ENCODE measurements at regions not wholly inside any gene's neighbourhood (a gene's known extent, or its start where the extent isn't known, plus 50 kb on each side); places are given as distances from the start of the nearest gene placed in this dataset.

- TF ChIP-seq, protein P1, sequence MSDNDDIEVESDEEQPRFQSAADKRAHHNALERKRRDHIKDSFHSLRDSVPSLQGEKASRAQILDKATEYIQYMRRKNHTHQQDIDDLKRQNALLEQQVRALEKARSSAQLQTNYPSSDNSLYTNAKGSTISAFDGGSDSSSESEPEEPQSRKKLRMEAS (IDR thresholded peaks at IDR 0.05; ENCODE audit: low read depth, low read length): no peak
- no peak for TF ChIP-seq MYC (IDR thresholded peaks at IDR 0.05; ENCODE audit: low read depth, low read length)
- TF ChIP-seq, protein P2, sequence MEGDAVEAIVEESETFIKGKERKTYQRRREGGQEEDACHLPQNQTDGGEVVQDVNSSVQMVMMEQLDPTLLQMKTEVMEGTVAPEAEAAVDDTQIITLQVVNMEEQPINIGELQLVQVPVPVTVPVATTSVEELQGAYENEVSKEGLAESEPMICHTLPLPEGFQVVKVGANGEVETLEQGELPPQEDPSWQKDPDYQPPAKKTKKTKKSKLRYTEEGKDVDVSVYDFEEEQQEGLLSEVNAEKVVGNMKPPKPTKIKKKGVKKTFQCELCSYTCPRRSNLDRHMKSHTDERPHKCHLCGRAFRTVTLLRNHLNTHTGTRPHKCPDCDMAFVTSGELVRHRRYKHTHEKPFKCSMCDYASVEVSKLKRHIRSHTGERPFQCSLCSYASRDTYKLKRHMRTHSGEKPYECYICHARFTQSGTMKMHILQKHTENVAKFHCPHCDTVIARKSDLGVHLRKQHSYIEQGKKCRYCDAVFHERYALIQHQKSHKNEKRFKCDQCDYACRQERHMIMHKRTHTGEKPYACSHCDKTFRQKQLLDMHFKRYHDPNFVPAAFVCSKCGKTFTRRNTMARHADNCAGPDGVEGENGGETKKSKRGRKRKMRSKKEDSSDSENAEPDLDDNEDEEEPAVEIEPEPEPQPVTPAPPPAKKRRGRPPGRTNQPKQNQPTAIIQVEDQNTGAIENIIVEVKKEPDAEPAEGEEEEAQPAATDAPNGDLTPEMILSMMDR (IDR thresholded peaks at IDR 0.05; ENCODE audit: low read depth, low read length): no peak
- TF ChIP-seq POLR2A (IDR thresholded peaks at IDR 0.05; ENCODE audit: extremely low read depth, insufficient read length): no peak
- H3K4me3 ChIP-seq (ENCODE audit: low read depth, low read length): no peak overlapping the region
- DNase-seq (ENCODE audit: low read depth): no peak
Observed at GRCh38 chr4:56164907-56165306, 216.2 kb downstream of the CEP135 start.

- TF ChIP-seq, protein P1 (IDR thresholded peaks at IDR 0.05; ENCODE audit: low read depth, low read length): no peak
- TF ChIP-seq POLR2A (IDR thresholded peaks at IDR 0.05; ENCODE audit: extremely low read depth, insufficient read length) (no peak), MYC (IDR thresholded peaks at IDR 0.05; ENCODE audit: low read depth, low read length) (no peak)
- TF ChIP-seq, protein P2 (IDR thresholded peaks at IDR 0.05; ENCODE audit: low read depth, low read length): no peak
- H3K4me3 ChIP-seq (ENCODE audit: low read depth, low read length): no peak overlapping the region
- DNase-seq (ENCODE audit: low read depth): no peak
Observed at GRCh38 chr4:56160636-56161035, 211.9 kb downstream of the CEP135 start.

- TF ChIP-seq, protein P1 (IDR thresholded peaks at IDR 0.05; ENCODE audit: low read depth, low read length): no peak
- TF ChIP-seq POLR2A (IDR thresholded peaks at IDR 0.05; ENCODE audit: extremely low read depth, insufficient read length): no peak
- TF ChIP-seq, protein P2 (IDR thresholded peaks at IDR 0.05; ENCODE audit: low read depth, low read length): no peak
- TF ChIP-seq MYC (IDR thresholded peaks at IDR 0.05; ENCODE audit: low read depth, low read length): no peak
- no peak for DNase-seq (ENCODE audit: low read depth)
- H3K4me3 ChIP-seq (ENCODE audit: low read depth, low read length): no peak overlapping the region
Observed at GRCh38 chr4:56158483-56158882, 209.7 kb downstream of the CEP135 start.

DNA sequence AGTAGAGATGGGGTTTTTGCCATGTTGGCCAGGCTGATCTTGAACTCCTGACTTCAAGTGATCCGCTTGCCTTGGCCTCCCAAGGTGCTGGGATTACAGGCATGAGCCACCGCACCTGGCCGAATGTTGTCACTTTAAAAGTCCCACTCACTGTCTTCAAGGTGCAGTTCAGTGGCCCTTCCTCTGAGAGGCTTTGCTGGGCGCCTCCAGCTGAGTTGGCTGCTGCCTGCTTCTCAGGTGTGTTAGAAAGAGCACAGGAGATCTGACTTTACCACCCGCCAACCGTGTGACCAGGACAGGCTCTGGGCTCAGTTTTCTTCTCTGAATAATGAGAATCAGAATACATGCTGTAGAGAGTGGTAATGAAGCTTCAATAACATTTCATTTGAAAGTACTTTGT, 207.4 kb downstream of the CEP135 start:
- no peak overlapping the region for H3K4me3 ChIP-seq (ENCODE audit: low read depth, low read length)
- TF ChIP-seq MYC (IDR thresholded peaks at IDR 0.05; ENCODE audit: low read depth, low read length): no peak
- TF ChIP-seq, protein P1 (IDR thresholded peaks at IDR 0.05; ENCODE audit: low read depth, low read length): no peak
- TF ChIP-seq, protein P2 (IDR thresholded peaks at IDR 0.05; ENCODE audit: low read depth, low read length): no peak
- TF ChIP-seq POLR2A (IDR thresholded peaks at IDR 0.05; ENCODE audit: extremely low read depth, insufficient read length): no peak
- no peak for DNase-seq (ENCODE audit: low read depth)

DNA sequence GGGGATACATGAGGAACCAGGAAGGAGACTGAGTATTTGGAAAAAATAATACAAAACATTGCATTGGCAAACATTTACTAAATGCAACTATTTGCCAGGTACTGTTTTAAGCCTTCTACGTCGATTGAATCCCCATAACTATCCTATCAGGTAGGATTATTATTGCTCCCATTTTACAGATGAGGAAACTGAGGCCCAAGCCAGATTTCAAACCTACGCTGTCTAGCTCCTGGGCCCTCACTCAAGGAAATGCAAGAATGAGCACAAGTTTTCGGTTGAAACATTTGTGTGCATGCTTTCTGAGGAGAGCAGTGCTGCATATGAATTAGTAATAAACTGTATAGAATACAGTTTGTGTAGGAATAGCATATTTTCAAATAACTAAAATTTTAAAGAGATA, 206.7 kb downstream of the CEP135 start:
- TF ChIP-seq POLR2A (IDR thresholded peaks at IDR 0.05; ENCODE audit: extremely low read depth, insufficient read length) (no peak), MYC (IDR thresholded peaks at IDR 0.05; ENCODE audit: low read depth, low read length) (no peak)
- TF ChIP-seq, protein P2 (IDR thresholded peaks at IDR 0.05; ENCODE audit: low read depth, low read length): no peak
- TF ChIP-seq, protein P1 (IDR thresholded peaks at IDR 0.05; ENCODE audit: low read depth, low read length): no peak
- no peak for DNase-seq (ENCODE audit: low read depth)

GRCh38 chr4:56149591-56149990, 200.8 kb downstream of the CEP135 start:
- TF ChIP-seq MYC (IDR thresholded peaks at IDR 0.05; ENCODE audit: low read depth, low read length): no peak
- TF ChIP-seq, protein P1 (IDR thresholded peaks at IDR 0.05; ENCODE audit: low read depth, low read length): no peak
- TF ChIP-seq, protein P2 (IDR thresholded peaks at IDR 0.05; ENCODE audit: low read depth, low read length): no peak
- no peak overlapping the region for H3K4me3 ChIP-seq (ENCODE audit: low read depth, low read length)
- no peak for DNase-seq (ENCODE audit: low read depth)

More for the DNA sequence above, 206.7 kb downstream of the CEP135 start:
- H3K4me3 ChIP-seq (ENCODE audit: low read depth, low read length): no peak overlapping the region
